HG03103 (cell line): ENCODE measurements at regions not wholly inside any gene's neighbourhood (a gene's known extent, or its start where the extent isn't known, plus 50 kb on each side); places are given as distances from the start of the nearest gene placed in this dataset.

ENCODE experiments used
- ATAC-seq: cut with Tn5 transposase; IDR thresholded peaks from one replicate; pipeline ENCODE4 v1.9.1; 2021; ENCODE audit warnings: low read depth; ENCODE audit not compliant: unreplicated experiment

DNA sequence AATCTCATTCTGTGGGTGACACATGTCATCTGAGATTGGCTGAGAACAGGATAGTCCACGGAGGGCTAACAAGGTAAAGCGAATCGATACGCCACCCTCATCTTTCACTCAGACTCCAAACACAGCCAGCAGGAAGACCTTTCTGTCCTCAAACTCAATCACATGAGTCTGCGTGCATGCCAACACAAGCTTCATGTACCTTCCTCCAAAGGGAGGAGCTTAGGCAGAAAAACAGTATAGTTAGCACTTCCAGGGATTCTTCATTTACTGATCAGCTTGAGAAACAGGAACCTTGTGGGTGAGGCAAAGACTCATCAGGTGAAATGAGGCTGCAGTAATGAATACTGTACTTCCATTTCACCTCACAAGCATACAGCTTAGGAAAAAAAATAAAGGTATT is 767.1 kb upstream of the API5 start:
- ATAC-seq: no peak

DNA sequence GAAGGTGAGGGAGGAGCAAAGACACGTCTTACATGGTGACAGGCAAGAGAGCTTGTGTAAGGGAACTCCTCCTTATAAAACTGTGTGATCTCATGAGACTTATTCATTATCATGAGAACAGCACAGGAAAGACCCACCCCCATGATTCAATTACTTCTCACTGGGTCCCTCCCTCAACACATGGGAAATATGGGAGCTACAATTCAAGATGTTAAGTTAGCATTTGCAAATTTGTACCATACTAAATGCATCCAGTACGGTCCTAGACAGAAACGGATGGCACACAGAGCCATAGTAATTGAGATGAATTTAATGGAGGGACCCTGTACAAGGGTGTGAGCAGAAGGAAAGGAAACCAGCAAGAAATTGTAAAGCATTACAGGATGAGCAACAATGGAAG is 765.8 kb upstream of the API5 start:
- no peak for ATAC-seq

- ATAC-seq: no peak
Measured at GRCh38 chr11:42552786-42553185, 759.0 kb upstream of the API5 start.

DNA sequence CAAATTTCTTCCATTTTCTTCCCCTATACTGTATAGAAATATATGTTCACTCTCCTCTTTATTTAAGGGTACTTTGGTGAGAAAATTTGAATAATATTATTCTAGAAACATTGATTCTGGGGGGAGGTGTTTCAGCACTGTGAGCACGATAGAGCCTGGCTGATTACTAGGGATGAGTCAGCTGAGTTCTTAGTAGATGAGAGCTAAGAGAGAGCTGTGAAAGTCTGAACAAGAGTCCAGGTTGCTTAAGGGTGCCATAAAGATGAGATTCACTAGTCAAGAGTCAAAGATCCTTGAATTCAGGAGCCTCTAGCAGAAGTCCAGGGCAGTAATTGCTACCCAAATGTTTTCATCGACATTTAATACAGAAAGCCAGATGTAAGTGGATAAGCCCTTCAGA is 756.6 kb upstream of the API5 start:
- no peak for ATAC-seq

DNA sequence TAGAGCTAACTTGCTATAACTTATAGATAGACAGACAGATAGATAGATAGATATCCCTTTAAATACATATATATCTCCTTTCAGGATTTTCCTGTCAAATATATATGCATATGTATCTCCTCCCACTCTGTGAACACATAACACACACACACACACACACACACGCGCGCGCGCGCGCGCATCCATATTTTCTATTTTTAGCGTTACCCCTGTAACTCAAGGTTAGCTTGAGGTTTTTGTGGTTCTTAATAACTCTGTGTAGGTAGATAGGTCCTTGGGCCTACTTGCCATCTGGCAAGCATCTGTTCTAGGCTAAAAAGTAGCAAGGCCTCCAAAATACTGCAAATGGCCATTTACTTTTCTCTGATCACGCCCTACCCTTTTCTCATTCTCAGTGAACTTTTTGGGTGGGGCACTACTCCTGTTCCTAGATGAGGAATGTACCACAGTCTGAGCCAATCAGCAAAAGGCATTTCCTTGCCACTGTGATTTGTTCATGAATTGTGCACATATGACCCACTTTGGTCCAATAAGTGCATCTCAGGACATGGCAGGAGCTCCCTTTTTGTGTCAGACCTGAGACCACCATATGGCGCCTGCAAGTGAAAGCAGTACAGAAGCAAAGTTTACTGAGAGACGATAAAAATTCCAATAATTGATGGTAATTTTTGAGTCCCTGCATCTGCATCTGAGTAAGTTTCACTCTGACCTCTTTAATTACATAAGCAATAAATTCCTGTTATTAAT is 740.5 kb upstream of the API5 start:
- no peak for ATAC-seq

DNA sequence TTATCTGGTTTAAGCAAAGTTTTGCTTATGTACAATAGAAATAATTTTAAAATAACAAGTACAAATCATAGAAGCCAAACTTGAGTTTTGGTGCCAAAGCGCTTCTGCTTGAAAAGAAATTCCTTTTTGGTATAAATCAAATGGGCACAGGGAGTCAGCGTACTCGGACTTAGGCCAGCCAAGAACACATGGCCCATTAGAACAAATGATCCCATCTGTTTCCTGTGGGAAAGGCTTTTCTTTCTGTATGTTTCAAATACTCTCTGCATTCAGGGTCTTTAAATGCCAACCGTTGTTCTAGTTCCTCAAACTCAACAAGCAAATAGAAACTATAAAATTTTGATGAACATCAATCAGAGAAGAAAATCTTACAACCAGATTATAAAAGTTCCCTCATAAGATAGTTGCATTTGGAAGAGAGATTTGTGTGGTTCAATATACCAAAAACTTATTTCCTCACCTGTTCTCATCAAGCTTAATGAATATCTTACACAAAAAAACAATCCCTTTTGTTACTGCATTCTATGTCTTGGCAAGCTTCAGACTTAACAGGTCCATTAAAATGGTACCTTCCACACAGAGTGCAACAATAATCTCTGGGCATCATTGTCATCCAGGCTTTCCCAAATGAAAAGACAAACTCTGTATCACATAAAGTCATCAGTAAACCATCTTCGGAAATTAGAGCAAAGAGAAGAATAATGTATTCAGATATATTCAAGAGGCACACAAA is 739.8 kb upstream of the API5 start:
- ATAC-seq: no peak

GRCh38 chr11:42576318-42576717 is 735.5 kb upstream of the API5 start:
- ATAC-seq: no peak

DNA sequence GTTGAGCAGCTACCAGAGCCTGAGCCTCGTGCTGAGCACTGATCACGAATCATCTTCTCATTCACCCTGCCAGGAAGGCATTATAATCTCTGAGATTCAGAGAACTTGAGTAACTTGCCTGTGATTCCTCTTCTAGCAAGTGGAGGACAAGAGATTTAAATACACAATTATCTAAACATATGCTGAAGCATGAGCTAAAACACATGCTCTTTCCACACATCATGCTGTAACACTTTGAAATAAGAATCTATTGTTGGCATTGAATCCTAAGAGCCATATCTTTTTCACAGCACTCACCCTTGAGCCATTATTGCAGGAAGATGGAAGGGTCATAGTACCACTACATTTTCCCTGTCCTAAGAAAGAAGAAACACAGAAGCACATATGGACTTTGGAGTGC is 722.5 kb upstream of the API5 start:
- no peak for ATAC-seq

GRCh38 chr11:42591841-42592240 is 720.0 kb upstream of the API5 start:
- ATAC-seq: no peak

DNA sequence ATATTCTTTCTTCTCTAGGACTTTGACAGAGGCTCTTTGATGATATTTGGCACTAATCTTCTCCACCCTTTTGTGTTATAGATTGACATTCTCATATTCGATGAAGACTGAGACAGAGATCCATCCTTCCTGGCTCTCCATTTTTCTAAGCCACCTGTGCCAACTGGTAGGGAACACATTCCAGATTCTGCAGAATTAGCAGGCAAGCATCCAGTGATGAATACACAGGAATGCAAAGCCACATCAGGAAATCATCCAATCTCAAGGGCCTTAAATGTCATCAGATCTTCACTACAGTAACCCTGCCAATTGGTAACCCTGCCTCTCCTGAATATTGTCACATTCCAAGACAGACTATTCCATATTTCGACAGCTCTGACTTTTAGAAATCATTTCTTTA is 718.4 kb upstream of the API5 start:
- ATAC-seq: no peak

GRCh38 chr11:42595876-42596275 is 715.9 kb upstream of the API5 start:
- ATAC-seq: no peak

DNA sequence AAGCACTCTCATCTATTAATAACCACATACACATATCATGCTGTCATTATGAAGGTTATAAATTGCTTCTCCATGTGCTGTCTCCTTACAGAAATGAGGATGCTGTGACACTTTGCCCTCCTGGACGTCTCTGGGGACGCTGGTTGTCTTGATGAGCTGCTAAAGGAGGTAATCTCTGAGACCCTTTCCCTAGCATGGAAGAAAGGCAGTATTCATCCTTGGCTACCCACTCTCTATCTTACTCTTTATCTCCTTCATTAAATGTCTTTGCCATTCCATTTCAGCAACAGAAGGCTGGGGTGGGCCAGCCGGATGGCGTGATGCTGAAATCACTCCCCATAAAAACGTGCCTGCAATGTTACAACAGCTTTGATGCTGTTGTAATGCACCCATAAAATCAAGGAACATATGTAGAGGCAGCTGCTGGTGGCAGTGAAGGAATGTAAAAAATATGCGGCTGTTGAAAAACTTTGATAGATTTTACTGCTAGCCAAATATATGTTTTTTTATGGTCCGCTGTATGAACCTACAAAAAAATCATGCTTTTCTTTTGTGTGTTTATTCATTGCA is 715.1 kb upstream of the API5 start:
- no peak for ATAC-seq

DNA sequence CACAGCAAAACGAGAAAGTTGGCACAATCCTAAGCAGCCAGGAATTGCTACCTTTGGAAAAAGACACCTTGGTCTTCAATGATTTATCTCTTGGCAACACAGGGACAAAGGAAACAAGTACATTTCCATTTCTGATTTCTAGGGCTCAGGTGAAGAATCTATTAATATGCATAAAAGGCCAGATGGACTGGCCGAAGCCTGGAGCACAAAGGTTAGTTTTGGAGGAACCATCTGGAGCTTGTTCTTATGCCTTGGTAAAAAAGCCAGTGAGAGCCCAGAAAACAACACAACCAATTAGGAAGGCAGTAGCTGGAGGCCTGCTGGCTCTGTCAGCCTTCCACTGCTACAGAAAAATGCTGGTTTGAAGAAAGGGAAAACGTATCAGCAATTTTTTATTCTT is 713.5 kb upstream of the API5 start:
- ATAC-seq: no peak

- ATAC-seq: no peak
Measured at GRCh38 chr11:42620796-42621195, 691.0 kb upstream of the API5 start.

- no peak for ATAC-seq
Measured at GRCh38 chr11:42625757-42626665, 685.8 kb upstream of the API5 start.

DNA sequence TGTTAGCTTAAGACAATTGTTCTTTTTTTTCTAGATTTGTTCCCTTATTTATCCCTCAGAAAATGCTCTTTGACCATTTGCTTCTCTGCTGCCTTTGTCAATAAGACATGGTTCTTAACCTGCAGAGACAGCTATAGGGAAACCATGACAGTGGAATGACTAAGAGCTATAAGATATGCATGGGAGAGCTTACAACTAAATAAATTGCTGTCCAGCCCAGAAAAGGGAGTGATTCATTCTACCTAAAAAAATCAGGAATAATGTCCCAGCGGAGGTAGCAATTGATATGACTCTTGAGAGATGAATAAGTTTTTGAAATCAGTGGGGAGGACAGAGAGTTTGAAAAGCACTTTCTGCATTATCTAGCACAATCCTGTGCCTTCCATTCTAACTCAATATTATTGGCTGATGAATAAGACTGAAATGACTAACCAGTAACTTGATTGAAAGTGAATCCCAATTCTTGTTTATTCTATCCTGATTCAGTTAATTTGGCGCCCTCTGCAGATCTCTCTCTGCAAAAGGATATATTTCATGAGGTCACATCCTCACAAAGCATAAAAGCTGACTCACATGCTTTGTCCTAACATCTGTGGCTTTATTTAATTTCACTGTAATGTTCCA is 680.5 kb upstream of the API5 start:
- no peak for ATAC-seq

DNA sequence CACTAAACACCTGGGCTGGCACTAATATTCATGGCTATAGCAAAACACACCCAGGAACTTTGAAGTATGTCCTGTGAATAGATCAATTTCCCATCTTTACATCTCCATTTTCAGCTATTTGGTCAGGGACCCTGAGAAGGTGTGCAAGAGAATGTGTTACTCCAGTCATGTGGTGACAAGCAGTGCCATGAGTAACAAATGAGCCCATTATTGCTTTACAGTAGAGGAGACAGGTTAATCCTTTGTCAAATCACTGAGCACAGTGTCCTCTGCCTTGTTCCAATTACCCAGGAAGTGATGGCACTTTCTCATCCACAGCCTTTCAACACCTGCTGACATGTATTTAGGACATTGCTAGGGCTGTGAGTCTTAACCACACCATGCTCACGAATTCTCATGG is 664.8 kb upstream of the API5 start:
- ATAC-seq: no peak

DNA sequence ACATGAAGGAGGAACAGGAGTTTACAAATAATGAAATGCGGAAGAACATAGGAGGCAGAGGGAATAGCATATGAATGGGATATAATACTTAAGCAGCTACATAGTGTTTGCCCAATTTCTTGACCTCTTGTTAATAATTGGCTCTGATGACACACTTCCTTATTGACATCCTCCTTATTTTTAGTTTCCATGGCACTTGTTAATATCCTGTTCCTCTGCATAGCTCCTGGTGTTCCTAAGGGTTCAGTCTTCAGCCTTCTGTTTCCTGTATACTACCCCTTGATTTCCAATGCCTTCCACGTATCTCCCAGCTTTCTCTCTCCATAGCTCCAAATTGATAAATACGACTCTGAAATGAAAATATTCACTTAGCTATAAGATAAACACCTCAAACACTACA is 663.8 kb upstream of the API5 start:
- ATAC-seq: no peak

DNA sequence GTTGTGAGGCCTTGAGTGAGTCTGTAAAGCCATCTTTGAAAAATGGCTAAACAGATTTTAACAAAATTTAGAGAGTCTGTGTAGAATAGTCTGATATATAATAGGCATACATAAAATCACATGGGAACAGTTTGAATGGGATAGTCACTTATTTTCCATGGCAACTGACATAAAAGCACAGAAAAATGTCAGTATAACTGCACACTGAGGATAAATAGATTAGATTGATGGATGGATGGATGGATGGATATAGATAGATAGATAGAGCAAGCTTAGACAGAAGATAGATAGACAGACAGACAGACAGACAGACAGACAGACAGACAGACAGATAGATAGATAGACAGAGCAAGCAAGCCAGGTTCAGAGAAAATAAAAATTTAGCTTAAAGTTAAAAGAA is 660.2 kb upstream of the API5 start:
- ATAC-seq: no peak

DNA sequence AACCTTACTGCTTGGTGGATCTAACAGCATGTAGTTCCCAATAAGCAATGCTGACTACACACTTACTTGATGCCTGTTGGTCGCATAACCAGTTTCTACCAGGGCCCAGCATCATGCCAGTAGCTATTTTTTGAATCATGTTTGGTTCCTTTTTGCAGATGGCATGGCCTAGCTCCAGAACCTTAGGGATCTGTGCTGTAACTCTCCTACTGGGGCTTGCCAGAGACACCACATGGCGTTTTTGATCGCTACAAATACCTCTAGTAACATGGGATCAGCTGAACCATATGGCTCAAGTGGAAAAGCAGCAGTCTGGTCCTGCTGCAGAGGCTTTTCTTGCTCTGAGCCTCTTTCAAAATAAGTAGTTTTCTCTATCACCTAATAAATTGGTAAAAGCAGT is 654.6 kb upstream of the API5 start:
- no peak for ATAC-seq

GRCh38 chr11:42661942-42662341 is 649.9 kb upstream of the API5 start:
- ATAC-seq: no peak
